ENCODE measurements at regions not wholly inside any gene's neighbourhood (a gene's known extent, or its start where the extent isn't known, plus 50 kb on each side); places are given as distances from the start of the nearest gene placed in this dataset.
"Not testable (repeated sequence)": the region's sequence is repeated elsewhere in the genome, so short reads cannot be mapped to it uniquely, and the experiment has no call there.

DNA sequence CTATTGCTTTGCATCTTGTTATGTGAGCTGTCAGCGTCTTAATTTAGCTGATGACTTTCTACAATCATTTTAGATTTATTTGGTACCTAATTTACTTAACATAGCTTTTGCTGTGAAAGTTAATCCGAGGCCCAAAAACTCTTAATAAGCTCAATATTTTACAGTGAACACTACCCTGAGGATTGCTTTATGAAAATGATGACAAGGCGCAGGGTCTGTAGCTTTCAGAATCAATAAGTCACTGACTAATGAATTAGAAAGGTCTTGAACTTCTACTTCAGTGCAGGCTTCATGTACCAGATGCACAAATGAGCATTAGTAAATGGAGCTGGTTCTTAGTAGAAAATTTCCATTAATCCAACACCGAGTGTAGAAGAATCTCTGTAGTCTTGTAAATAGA lies 81.4 kb upstream of the ZNF366 start:
- no peak for DNase-seq (ENCODE audit: low read depth in 2 of 2)

DNA sequence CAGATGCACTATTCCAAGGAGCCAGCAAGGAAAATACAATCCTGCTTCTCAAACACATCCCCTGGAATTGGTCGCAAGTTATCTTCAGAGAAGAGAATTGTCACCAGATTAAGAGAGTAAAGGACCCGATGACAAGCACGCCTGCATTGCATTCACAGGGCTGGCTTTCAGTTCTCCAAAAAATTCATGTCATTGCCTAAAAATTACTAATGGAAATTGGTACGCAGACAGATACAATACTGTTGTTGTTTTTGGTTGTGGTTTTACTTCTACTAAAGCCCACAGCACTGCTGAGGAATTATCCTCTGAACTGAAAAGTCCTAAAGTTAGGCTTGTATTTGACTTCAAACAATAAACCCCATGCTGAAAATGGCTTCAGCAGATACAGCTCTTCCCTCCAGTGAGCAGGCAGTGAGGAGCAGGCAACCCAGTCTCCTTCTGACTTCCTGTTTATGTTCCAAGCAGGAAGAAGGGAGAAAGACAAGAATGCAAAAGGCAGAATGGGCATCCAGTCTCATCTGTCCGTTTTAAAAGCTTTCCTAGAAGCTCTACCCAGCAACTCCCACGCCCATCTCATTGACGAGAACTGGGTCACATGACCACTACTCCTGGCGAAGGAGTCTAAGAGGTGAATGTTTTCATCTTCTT lies 80.6 kb upstream of the ZNF366 start:
- no peak for DNase-seq (ENCODE audit: low read depth in 2 of 2)

DNA sequence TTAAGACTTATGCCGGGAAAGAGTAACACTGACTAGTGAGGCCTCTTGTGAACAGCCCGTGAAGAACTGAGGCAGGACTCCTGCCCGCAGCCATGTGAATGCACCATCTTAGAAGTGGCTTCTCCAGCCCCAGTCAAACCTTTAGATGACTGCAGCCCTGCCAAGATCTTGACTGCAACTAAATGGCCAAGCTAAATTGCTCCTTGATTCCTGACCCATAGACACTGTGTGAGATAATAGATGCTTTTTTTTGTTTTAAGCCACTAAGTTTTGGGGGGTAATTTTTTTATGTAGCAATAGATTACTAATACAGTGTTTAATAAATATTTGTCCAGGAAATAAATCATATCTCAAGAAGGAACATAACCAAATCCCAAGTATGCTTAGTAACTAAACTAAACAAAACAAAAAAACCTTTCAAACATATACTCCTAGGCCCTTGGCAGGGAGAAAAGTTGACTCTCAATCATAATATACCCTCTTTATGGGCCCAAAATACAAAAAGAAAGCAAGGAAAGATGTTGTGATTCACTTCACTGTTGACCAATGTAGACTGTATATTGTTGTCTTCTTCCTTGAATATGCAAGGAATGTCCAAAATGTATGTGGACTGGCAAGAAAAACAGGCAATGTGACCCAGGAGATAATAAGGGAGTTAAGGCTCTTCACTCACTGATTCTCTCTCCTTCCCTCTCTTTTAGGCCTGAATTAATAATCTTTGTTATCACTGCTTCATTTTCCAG lies 79.7 kb upstream of the ZNF366 start:
- no peak for DNase-seq (ENCODE audit: low read depth in 2 of 2)

DNA sequence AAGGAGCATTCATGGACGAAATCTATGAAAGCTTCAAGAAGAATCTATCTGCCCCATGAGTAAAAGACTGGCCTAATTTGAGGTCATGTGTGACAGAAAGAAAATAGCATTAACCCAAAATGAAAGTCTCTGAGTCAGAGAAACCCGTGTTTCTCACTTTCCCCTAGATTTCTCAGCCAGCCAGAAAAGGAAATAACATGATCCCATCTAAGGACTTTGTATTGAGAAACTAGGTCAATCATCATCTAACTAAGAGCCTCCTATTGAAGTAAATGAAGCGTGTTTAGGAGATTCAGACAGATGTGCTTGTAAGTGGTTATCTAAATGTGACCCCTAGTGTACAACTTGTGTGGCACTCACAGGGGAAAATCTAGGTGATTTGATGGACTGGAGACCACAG lies 77.3 kb upstream of the ZNF366 start:
- no peak for DNase-seq (ENCODE audit: low read depth in 2 of 2)

DNA sequence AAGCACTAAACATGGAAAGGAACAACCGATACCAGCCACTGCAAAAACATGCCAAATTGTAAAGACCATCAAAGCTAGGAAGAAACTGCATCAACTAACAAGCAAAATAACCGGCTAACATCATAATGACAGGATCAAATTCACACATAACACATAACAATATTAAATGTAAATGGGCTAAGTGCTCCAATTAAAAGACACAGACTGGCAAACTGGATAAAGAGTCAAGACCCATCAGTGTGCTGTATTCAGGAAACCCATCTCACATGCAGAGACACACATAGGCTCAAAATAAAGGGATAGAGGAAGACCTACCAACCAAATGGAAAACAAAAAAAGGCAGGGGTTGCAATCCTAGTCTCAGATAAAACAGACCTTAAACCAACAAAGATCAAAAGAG lies 72.1 kb upstream of the ZNF366 start:
- DNase-seq (ENCODE audit: low read depth in 2 of 2), result not testable (repeated sequence)

DNA sequence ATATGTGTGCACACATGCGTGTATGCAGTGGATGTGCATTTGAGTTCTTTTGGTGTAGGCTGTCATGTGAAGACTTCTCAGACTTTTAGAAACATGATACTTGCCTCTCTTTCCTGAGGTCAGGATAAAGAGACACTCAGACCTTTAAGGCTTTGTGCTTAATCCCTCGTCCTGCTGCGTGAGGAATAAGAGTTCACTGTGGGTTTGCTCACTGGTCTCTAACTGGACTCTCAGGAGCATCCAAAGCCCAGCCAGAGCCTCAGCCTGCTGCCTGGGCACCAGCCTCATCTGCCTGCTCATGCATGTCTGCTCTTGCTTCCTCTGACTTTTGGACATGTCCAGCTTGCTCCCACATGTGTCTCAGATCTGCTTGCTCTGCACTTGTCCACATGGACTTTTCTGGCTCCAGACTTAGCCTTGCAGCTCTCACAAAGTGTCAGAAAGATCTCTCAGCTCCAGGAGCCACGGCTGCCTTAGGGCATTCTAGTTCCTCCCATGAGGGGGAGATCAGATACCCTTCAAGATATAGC lies 65.1 kb upstream of the ZNF366 start:
- DNase-seq (ENCODE audit: low read depth in 2 of 2), result no peak

DNA sequence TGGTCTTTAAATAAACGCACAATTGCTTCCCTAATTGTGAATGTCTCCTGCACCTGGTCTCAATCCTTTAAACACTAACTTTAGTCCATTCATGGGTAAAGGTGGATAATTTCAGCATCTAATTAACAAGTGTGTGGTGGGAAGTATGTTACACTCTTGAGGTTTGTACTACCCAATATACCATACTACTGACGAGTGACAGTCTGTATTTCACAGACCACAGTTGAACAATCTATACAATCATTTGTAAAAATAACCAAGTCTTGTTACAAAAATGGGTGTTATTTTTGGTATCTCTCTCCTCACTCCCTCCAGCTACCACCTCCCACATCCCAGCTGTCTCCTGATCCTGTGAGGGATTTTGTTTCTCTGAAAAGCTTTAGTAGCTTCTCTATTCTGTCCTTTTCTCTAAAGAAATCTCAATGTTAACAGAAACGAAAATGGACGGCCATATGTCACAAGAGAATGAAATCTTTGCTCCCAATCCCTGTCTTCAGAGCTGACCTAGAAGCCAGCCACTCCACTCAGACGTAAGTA lies 62.3 kb upstream of the ZNF366 start:
- no peak for DNase-seq (ENCODE audit: low read depth in 2 of 2)

DNA sequence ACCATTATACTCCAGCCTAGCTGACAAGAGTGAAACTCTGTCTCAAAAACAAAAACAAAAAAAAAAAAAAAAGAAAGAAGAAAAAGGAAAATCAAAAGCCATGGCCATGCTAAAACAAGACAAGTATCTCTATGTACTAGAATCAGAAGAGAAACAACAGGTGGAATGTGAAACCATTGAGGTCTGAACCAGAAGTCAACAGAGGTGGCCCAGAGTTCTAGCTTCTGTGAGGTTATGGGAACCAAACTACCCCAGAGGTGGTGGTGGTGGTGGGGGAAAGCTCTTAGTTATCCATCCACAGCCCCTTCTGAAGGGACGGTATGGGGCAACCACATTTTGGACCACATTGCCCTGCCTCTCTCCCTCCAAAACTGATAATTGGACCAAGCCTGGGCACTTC lies 59.5 kb upstream of the ZNF366 start:
- DNase-seq (ENCODE audit: low read depth in 2 of 2), result no peak

DNA sequence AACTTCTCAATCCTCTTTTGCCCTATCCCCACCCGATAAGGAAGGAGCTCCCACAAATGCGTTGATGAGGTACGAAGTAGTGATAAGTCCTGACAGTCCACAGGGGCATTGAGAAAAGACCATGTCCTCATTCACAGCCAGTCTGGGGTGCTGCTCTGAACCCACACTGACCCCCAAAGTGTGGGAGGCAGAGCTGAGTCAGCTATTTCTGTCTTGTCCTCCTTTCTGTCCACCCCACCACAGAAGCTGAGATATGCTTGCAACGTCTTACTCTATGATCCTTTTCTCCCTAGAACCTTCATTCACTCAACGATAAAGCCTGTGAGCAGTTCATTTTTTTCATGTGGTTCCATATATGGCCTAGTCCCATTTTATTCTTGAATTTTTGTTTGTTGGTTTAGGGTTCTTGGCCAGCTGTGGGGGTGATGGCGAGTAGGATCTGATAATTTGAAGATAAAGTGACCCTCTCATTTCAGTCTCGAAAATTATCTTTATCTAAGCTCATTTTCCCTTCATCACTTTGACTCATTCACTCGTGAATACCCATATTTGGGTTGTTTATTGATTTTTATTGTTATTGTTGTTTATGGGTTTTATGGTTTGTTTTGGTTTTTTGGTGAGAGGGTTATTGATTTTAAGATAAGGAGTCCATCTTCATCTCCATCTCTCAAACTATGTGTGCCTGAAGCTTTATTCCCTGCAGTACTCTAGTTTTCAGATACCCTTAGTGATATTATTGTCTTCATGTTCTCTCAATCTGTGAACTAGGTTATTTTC lies 58.5 kb upstream of the ZNF366 start:
- DNase-seq (ENCODE audit: low read depth in 2 of 2), result no peak

DNA sequence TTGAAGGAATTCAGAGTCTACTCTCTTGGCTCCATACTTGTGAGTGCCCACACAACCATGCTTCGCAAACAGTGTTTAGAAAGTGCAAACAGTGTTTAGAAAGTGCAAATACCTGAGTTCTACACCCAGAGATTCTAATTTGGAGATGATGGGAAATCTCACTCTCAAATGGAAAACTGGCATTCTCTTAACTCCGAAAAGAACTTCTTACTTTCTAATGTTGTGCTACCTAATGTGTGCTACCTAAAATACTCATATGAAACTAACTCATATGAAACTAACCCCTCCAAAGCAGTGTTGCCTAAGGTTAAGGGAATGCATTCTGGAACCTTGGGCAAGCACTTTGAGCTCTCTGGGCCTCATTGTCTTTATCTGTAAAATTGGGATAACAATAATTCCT lies 55.5 kb upstream of the ZNF366 start:
- no peak for DNase-seq (ENCODE audit: low read depth in 2 of 2)

DNA sequence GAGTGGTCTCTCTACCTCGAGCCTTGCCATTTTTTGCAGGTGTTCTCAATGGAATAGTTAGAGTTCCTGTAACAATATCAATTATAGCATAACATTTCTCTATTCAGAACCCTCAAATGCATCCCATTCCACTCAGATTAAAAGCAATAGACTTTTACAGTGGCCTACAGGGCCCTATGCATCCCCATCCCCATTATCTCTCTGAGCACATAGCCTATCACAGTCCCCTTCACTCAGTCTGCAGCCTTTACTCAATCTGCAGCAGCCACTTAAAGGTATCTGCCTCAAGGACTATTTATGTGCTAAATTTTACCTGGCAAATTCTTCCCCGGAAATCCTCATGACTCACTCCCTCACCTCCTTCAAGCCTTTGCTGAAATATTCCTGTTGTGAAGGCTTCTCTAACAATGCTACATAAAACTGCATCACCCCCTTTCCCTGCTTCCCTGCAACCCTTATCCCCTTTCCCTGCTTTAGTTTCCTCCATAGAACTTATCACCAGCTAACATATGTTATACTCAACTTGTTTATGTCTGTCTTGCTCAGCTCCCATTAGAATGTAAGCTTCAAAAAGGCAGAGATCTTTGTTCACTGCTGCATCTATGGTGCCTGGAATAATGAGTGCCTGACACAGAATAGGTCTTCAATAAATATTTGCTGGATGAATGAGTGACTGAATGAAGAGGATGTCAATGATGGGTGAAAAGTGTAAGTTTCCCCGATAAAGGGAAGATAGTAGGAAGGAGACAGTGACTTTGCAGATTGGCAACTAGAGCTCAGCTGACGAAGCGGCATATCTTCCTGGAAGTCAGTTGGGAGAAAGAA lies 54.1 kb upstream of the ZNF366 start:
- no peak for DNase-seq (ENCODE audit: low read depth in 2 of 2)

DNA sequence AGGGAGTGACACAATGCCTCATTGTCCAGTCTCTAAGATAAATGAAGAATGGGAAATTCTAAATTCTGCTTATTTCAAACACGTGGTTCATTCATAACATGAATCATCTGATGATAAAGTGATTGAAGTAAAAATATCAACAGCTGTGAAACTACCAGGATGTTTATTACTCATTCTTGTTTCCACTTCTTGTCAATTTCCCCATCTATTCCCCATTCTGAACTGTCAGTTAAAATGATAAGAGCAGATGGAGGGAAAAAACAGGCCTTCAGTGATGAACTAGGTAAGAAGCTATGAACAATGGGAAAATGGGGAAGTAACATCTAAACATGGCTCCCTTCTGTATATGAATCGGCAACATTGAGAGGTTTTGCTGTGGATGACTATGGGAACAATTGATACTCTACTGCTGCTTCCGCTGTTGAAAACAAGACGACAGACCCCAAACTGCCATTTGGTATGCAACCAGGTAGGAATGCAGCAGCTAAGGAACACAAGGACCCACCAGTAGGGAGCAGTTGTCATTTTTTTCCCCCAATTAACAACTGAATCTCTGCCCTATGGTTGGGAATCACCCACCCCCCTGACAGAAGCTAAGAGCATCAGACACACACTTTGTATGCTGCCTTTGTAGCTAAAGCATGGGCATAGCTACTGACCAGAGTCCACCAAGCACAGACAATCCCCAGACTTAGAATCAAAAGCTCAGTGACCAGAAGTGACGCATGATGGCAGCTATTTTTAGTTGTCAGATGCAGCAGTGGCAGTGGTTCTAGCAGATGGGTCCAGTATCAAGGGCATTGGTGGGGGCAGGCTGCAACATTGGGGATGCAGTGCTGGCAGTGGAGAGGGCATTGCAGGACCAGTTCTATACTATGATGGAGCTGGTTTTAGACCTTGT lies 52.9 kb upstream of the ZNF366 start:
- DNase-seq (ENCODE audit: low read depth in 2 of 2), result no peak

DNA sequence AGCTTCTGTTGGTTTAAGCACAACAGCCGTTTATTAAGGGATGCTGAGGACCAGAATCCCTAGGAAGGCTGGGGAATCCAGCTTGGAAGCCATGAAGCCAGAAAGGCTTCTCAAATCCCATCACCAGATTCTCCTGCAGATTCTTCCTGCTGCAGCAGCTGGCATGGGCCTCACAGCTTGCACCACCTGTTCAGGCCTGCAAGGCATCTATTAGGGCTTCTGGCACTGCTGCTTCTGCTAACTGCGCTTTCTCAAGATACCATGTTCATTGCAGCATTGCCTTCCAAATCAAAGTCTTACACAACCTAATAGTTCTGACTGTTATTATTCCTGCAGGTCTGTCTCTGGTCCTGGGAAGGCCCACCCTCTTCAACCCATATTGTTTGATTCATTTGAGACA lies 51.2 kb upstream of the ZNF366 start:
- no peak for DNase-seq (ENCODE audit: low read depth in 2 of 2)

DNA sequence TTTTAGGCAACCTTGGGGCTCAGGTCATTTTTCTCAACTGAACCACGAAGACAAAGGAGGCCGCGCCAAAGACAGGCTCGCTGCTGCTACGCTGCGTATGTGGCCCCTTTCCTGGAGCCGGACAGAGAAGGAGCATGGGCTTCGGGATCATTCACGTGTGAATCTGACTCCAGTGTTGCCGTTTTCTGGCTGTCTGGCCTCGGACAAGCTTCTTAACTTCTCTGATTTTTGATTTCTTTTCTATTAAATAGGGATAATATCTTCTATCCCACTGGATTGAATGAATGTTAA lies 50.8 kb upstream of the ZNF366 start:
- DNase-seq (ENCODE audit: low read depth in 2 of 2), result no peak

DNA sequence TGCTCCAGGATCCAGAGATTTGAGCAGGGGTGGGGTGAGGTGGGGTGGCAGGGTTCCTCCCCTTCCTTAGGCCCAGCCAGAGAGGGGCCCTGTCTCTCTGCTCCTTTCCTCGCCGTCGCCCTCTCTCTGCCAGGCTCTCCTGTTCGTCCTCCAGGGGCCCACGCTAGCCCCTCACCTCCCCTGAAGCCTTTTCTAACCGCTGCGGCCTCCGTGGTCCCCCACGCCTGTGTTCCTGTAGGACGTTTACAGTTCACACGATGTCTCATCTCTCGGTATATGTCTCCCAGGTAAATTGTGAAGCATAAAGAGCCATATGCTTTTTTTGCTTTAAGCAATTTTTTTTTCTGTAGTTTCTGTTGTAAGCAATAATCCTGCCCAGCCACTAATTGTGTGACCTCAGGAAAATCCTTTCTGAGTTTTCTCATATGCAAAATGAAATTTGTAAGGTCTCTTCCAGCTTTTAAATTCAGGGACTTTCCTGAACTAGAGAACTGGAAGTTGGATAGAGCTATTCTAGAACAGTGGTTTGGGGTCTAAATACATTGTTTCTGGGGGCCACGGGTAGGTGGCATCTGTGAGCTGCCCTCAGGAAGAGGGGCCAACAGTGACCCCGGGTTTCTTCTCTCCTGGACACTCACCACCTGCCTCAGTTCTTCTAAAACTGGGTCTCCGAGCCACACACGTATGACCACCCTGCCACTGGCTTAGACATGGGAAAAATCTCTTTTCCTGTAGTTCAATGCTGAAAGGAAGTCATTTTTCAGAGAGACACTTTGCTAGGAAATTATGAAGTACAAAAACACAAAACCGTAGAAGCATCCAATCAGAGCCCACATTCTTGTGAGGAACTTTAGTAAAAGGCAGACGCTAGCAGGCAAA lies 50.2 kb upstream of the ZNF366 start:
- no peak for DNase-seq (ENCODE audit: low read depth in 2 of 2)

All from stimulated activated CD8-positive, alpha-beta memory T cell treated with anti-CD3 and anti-CD28 coated beads, Interleukin-7, amount 100 ng/mL, for 1 hour (primary cell).